NCI-H146 treated with DMSO at 0.1 percent for 48 hours (cell line): ENCODE measurements at regions not wholly inside any gene's neighbourhood (a gene's known extent, or its start where the extent isn't known, plus 50 kb on each side); places are given as distances from the start of the nearest gene placed in this dataset.

Experiments used
- DNase-seq: peaks from one replicate; lab custom pipeline; 2025; ENCODE audit not compliant: unreplicated experiment; lab: John Stamatoyannopoulos, UW

- no peak for DNase-seq
Observed at GRCh38 chr20:22243067-22243466, 341.3 kb downstream of the FOXA2 start.

GRCh38 chr20:22241609-22242008, 342.8 kb downstream of the FOXA2 start:
- no peak for DNase-seq

GRCh38 chr20:22232923-22233322, 351.4 kb downstream of the FOXA2 start:
- DNase-seq, result no peak

GRCh38 chr20:22232473-22232872, 351.9 kb downstream of the FOXA2 start:
- DNase-seq, result no peak

- no peak for DNase-seq
Observed at GRCh38 chr20:22226849-22227700, 357.3 kb downstream of the FOXA2 start.

- no peak for DNase-seq
Observed at GRCh38 chr20:22223236-22223635, 361.1 kb downstream of the FOXA2 start.

GRCh38 chr20:22217712-22218352, 366.5 kb downstream of the FOXA2 start:
- DNase-seq, result no peak

- DNase-seq, result no peak
Observed at GRCh38 chr20:22216984-22217383, 367.4 kb downstream of the FOXA2 start.

GRCh38 chr20:22214296-22214695, 370.1 kb downstream of the FOXA2 start:
- DNase-seq, result no peak

GRCh38 chr20:22213271-22213670, 371.1 kb downstream of the FOXA2 start:
- DNase-seq, result no peak

- DNase-seq, result no peak
Observed at GRCh38 chr20:22207280-22207679, 377.1 kb downstream of the FOXA2 start.

GRCh38 chr20:22204801-22205200, 379.6 kb downstream of the FOXA2 start:
- no peak for DNase-seq

GRCh38 chr20:22182148-22182547, 402.2 kb downstream of the FOXA2 start:
- DNase-seq, result no peak

- no peak for DNase-seq
Observed at GRCh38 chr20:22180244-22180643, 404.1 kb downstream of the FOXA2 start.

GRCh38 chr20:22160101-22160652, 424.2 kb downstream of the FOXA2 start:
- no peak for DNase-seq

- DNase-seq, result no peak
Observed at GRCh38 chr20:22159276-22159675, 425.1 kb downstream of the FOXA2 start.

- DNase-seq, result no peak
Observed at GRCh38 chr20:22127587-22127986, 422.1 kb downstream of the PAX1 start.

GRCh38 chr20:22106308-22106938, 401.0 kb downstream of the PAX1 start:
- no peak for DNase-seq

- no peak for DNase-seq
Observed at GRCh38 chr20:22101606-22102005, 396.1 kb downstream of the PAX1 start.

GRCh38 chr20:22100686-22101085, 395.2 kb downstream of the PAX1 start:
- DNase-seq, result no peak

- DNase-seq, result no peak
Observed at GRCh38 chr20:22099348-22099747, 393.9 kb downstream of the PAX1 start.

GRCh38 chr20:22098511-22098910, 393.0 kb downstream of the PAX1 start:
- DNase-seq, result no peak
